Pancreas (tissue), 10 donors: ENCODE measurements at regions not wholly inside any gene's neighbourhood (a gene's known extent, or its start where the extent isn't known, plus 50 kb on each side); places are given as distances from the start of the nearest gene placed in this dataset.

Experiments used
- ATAC-seq, 4 donors: fragments of 200-7000 bp; cut with Tn5 transposase; one replicate each; pipeline versions ENCODE4 v1.8.0 to v1.9.1; 2020; ENCODE audit warnings: mild to moderate bottlenecking in 4 of 4, moderate library complexity in 4 of 4
- DNase-seq, 6 donors: peaks; one replicate each; pipeline ENCODE4 v3.0.0-alpha.2; 2020
- FAIRE-seq: peaks from 2 replicates; lab custom pipeline; 2012; peaks lifted over from hg19 to GRCh38; lab: Jason Lieb, UNC
- H3K27ac ChIP-seq, 4 donors: fragments of 200-600 bp; sonication (generic); 1 replicate in 3 of 4; 2 replicates in 1 of 4; pipeline versions ENCODE4 v1.5.0 to v1.8.0; 2020
- H3K27me3 ChIP-seq, 4 donors: fragments of 200-600 bp; one replicate each; pipeline ENCODE4 v1.8.0; 2021
- H3K36me3 ChIP-seq, 3 donors: fragments of 200-600 bp; sonication (generic) in 1 of 3; one replicate each; pipeline versions ENCODE4 v1.5.0 to v1.8.0; 2020 to 2021
- H3K4me1 ChIP-seq, 3 donors: fragments of 200-600 bp; one replicate each; pipeline ENCODE4 v1.8.0; 2021
- H3K4me3 ChIP-seq, 4 donors: fragments of 200-600 bp; sonication (generic) in 2 of 4; one replicate each; pipeline versions ENCODE4 v1.5.0 to v1.8.0; 2020 to 2021
- H3K9me3 ChIP-seq, 4 donors: fragments of 200-600 bp; one replicate each; pipeline ENCODE4 v1.8.0; 2021
- WGBS, 2 donors: extraction: QIAGEN DNeasy Blood & Tissue Kit; methylation state at CpG; one replicate each; pipeline ENCODE4 v1.1.7; 2013; 5-methylcytosine and 5-hydroxymethylcytosine counted together
- intact Hi-C, 3 donors: fragments of 100-400 bp; cut with DNase I; formaldehyde crosslinking; loops; one replicate each; pipeline versions ENCODE4 v1.11.1 to v1.14.2; 2022
- TF ChIP-seq, protein P1 (sequence below), 4 donors: fragments of 200-600 bp; sonication (generic) in 3 of 4; IDR thresholded peaks; one replicate each; pipeline versions ENCODE4 v1.5.0 to v1.8.0; 2021; ENCODE audit warnings: antibody characterized with exemption in 4 of 4
- donor health status: healthy with polysubstance abuse.
- donor health status: DM: no; HTN: no; CAD: no; lungs with moderate emphysema.
- donor health status: DM: no; HTN: no; CAD: no.
- donor health status: control.
- donor health status: control.
- donor health status: Bipolar disorder and iron deficiency.
- donor health status: DM: yes; HTN: yes; CAD: no.
- donor health status: DM: no; HTN: no; CAD: no.
- donor health status: DM: no; HTN: no; CAD: no.
- donor health status: DM: yes; HTN: yes; CAD: no.

DNA sequence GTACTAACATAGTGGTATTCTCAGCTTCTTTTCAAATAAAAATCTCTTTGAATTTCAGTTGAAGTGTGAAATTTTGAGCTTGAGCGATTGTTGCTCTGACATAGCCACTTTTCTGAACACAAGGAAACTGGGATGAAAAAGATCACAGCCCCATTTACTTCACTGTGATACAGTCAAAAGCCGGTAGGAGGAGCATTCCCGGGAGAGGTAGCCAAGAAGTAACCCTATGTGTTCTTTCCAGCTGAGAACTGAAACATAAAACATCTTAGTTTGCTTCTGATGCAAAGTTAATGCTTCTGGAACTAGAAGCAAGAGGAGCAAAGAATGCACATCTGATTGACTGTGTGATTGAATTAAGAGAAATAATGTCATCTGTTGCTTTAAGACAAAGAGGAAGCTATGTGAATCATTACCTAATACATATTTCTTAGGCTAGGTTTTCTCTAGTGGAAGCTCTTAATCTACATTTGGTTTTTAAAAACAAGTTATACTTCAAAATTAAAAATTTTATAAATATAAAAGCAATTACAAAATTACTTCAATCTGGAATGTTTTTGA lies 88.3 kb upstream of the UNC5C start:
- intact Hi-C loops, result no loop called here

DNA sequence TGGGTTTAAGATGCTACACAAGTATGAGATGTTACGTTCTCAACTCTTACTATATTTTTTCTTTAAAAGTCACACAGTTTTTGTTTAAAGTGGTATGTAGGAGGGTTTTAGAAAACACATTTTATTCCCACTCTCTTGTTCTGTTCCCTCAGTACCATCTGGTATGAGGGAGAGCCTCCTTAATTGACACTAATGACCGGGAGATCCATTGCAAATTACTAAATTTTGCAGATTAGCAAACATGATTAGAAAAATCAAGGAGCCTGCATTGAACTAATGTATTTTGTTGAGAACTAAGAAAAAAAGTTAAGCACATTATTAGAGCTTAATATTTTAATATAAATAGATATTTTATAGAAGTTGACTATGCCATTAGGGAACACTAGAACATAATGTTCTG lies 87.3 kb upstream of the UNC5C start:
- ATAC-seq, result no peak
- TF ChIP-seq, protein P1, sequence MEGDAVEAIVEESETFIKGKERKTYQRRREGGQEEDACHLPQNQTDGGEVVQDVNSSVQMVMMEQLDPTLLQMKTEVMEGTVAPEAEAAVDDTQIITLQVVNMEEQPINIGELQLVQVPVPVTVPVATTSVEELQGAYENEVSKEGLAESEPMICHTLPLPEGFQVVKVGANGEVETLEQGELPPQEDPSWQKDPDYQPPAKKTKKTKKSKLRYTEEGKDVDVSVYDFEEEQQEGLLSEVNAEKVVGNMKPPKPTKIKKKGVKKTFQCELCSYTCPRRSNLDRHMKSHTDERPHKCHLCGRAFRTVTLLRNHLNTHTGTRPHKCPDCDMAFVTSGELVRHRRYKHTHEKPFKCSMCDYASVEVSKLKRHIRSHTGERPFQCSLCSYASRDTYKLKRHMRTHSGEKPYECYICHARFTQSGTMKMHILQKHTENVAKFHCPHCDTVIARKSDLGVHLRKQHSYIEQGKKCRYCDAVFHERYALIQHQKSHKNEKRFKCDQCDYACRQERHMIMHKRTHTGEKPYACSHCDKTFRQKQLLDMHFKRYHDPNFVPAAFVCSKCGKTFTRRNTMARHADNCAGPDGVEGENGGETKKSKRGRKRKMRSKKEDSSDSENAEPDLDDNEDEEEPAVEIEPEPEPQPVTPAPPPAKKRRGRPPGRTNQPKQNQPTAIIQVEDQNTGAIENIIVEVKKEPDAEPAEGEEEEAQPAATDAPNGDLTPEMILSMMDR (IDR thresholded peaks at IDR 0.05), result no peak
- no peak overlapping the region for H3K4me3 ChIP-seq
- H3K4me1 ChIP-seq, result no peaks in the 10 kb centered on the region
- no peaks in the 10 kb centered on the region for H3K9me3 ChIP-seq
- no peaks in the 10 kb centered on the region for H3K36me3 ChIP-seq
- no peak overlapping the region for H3K27ac ChIP-seq
- intact Hi-C loops, result no loop called here
- no peaks in the 10 kb centered on the region for H3K27me3 ChIP-seq
- 47 to 79% methylated on average over 2 of the region's 2 CpGs for WGBS, 2 donors
- FAIRE-seq, result no peak
- no peak for DNase-seq

More for the DNA sequence above, 88.3 kb upstream of the UNC5C start:
- Histone ChIP-seq H3K4me3 (no peak overlapping the region), H3K9me3 (no peaks in the 10 kb centered on the region), H3K36me3 (no peaks in the 10 kb centered on the region), H3K27ac (no peak overlapping the region), H3K27me3 (no peaks in the 10 kb centered on the region), H3K4me1 (no peaks in the 10 kb centered on the region)
- WGBS, 2 donors, result 14 to 20% methylated on average over 3 of the region's 3 CpGs
- TF ChIP-seq, protein P1 (IDR thresholded peaks at IDR 0.05), result peak in 1 of 4 donors; percentile 13
- no peak for DNase-seq
- FAIRE-seq, result no peak
- peak in 2 of 4 donors; percentile 65 to 75 for ATAC-seq

DNA sequence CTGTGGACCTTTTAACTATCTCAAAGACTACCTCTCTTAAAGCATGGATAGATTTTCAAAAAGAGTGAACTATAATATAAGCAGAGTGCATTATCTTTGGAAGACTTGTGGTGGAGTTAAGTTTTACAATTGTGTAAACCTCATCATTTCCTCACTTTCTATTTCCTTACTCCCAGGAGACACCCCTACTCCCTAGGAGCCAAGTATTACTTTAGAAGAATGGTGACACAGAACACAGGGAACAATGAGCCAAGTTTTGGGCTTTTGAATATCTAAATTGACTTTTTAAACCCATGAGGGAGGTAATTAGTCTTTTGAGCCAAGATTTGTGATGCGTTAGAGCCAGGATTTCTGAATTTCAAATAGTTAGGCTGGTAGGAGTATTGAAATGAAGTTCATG lies 78.9 kb upstream of the UNC5C start:
- FAIRE-seq, result no peak

DNA sequence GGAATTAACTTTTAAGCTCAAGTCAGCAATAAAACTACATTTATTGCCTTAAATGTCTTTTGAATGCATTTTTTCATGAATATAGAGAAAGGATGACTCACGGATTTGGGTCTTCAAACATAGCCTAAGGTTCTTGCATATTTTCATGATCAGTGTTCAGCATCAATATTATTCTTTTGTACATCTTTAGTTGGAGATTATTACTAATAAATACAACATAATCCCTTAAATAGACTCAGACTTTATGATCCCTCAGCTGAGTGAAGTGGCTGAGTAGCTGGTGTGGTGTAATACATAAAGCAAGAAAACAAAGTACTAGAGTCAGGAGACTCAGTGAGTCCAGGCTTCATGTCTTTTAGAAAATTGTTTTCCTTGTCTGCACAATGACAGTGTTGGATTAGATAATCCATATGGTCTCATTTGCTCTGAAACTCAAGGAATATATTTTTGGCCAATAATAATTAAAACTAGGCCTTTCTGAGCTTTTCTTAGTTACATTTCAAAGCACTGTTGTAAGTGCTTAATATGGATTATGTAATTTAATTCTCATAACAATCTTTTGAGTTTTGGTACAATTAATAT lies 78.3 kb upstream of the UNC5C start:
- intact Hi-C loops, result no loop called here
- FAIRE-seq (no peak), ATAC-seq (no peak), DNase-seq (no peak)
- Histone ChIP-seq H3K27ac (no peak overlapping the region), H3K4me3 (no peak overlapping the region), H3K4me1 (no peaks in the 10 kb centered on the region), H3K27me3 (no peaks in the 10 kb centered on the region), H3K9me3 (no peaks in the 10 kb centered on the region), H3K36me3 (no peaks in the 10 kb centered on the region)
- WGBS, 2 donors, result 74 to 82% methylated on average over 1 of the region's 1 CpG
- TF ChIP-seq, protein P1 (IDR thresholded peaks at IDR 0.05), result no peak

More for the DNA sequence above, 78.9 kb upstream of the UNC5C start:
- DNase-seq (no peak), ATAC-seq (no peak)
- Histone ChIP-seq H3K27me3 (no peaks in the 10 kb centered on the region), H3K36me3 (no peaks in the 10 kb centered on the region), H3K4me3 (no peak overlapping the region), H3K9me3 (no peaks in the 10 kb centered on the region), H3K27ac (no peak overlapping the region), H3K4me1 (no peaks in the 10 kb centered on the region)
- intact Hi-C loops, result no loop called here
- TF ChIP-seq, protein P1 (IDR thresholded peaks at IDR 0.05), result no peak
- whole genome bisulfite sequencing, 2 donors, result 62 to 63% methylated on average over 1 of the region's 1 CpG

DNA sequence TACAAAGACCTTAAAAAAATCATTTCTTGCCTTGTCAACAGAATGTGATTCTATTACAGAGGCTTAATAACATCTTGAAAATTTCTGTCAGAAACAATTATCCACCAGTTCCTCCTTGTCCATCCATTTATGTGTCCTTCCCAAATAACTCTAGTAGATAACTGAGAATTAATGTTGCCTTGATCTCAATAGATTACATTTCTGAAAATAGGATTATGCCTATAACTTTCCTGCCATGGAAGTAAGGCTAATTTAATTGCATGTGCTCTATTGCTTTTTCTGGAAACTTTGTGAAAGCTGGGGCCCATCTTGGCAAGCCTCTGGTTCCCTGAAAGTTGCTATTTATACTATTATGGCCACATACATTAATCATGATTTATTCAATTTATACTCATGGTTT lies 76.2 kb upstream of the UNC5C start:
- FAIRE-seq (no peak), DNase-seq (no peak), ATAC-seq (no peak)
- H3K9me3 ChIP-seq, result no peaks in the 10 kb centered on the region
- TF ChIP-seq, protein P1 (IDR thresholded peaks at IDR 0.05), result no peak
- intact Hi-C loops, result no loop called here
- no peaks in the 10 kb centered on the region for H3K27me3 ChIP-seq
- no peaks in the 10 kb centered on the region for H3K36me3 ChIP-seq
- no peak overlapping the region for H3K4me3 ChIP-seq
- no peaks in the 10 kb centered on the region for H3K4me1 ChIP-seq
- no peak overlapping the region for H3K27ac ChIP-seq
